ENCODE measurements at regions not wholly inside any gene's neighbourhood (a gene's known extent, or its start where the extent isn't known, plus 50 kb on each side); places are given as distances from the start of the nearest gene placed in this dataset.

DNA sequence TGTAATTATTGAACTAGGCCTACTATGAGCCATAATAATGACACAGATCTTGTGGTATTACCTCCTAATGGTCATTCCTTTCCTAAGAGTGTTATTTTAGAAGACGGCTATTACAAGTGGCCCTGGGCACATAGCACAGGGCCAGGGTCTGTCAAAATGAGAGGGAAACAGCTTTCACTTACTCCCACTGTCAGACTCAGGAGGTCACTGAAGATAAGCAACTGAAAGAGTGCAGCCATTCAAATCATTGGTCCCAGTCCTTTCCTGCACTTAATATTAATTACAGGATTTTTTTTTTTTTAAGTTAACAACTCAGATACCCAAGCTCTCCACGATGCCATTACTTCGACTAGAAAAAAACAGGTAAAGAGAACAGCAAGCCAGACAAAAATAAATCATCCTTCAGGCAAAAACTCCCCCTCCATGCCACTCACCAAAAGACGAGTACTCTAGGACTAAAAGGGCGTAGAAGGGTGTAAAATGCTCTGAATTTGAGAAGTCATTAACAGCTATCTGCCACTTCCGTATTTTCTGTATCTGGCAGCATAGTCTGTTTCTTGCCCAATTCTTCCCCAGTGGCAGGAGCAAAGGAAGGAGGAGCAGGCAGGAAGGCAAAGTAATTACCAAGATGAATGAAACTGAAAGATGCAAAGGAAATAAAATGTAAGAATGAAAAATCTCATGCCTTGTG is 87.4 kb downstream of the ZNF608 start:
- no peak for TF ChIP-seq CTCF (IDR thresholded peaks at IDR 0.05)
- ATAC-seq (ENCODE audit: low FRiP score), result no peak
- DNase-seq (ENCODE audit: low spot score), result no peak

DNA sequence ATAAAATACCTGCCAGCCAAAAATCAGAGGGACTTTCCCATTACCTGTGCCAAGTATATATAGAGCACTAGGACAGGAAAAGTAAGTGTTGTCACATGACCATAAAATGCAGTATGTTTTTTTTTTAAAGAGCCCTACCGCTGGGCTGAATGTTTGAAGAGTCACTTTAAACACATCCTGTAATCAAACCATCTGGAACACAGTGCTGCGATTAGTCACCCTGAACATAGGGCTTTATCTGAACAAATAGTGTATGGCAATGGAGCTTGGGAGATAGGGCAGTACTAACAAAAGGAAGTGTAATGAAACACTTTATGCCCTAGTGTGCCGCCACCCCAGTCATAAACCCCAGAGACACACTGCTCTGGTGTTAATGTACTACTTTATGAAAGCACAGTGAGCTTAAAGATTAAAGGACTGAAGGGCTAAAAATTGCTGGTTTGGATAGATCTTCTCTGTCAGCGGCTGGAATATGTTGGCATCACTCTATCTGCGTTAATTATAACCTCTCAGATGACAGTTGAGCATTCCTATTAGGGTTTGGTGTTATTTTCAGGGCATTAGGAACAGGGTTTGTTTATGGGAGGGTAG is 90.4 kb downstream of the ZNF608 start:
- ATAC-seq (ENCODE audit: low FRiP score), result peak; percentile 52
- no peak for DNase-seq (ENCODE audit: low spot score)
- TF ChIP-seq CTCF (IDR thresholded peaks at IDR 0.05), result no peak

GRCh38 chr5:124655251-124655917 is 91.1 kb downstream of the ZNF608 start:
- ATAC-seq (ENCODE audit: low FRiP score), result no peak
- TF ChIP-seq CTCF (IDR thresholded peaks at IDR 0.05), result no peak
- DNase-seq (ENCODE audit: low spot score), result no peak

DNA sequence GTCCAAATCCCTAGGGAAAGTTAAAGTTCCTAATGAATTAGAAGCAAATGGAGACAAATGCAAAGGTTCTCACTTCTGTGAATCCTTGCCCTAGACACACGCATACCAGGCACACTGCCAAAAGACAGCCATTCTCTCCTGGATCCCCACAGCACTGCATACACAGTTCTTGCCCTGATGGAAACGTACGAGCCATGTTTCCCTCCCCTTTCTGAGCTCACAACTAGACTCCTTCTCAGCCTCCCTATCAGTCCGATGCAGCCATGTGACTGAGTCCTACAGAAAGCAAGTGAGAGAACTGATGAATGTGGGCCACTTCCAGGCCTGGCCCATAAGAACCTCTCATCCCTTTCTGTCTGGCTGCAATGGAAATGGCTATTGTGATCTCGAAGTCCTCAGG is 92.0 kb downstream of the ZNF608 start:
- no peak for DNase-seq (ENCODE audit: low spot score)
- ATAC-seq (ENCODE audit: low FRiP score), result no peak
- TF ChIP-seq CTCF (IDR thresholded peaks at IDR 0.05), result no peak

- no peak for TF ChIP-seq CTCF (IDR thresholded peaks at IDR 0.05)
- no peak for ATAC-seq (ENCODE audit: low FRiP score)
These were observed 92.8 kb downstream of the ZNF608 start for GRCh38 chr5:124653666-124654065.

GRCh38 chr5:124652892-124653441 is 93.5 kb downstream of the ZNF608 start:
- no peak for DNase-seq (ENCODE audit: low spot score)
- TF ChIP-seq CTCF (IDR thresholded peaks at IDR 0.05), result no peak
- no peak for ATAC-seq (ENCODE audit: low FRiP score)

More at GRCh38 chr5:124653666-124654065, 92.8 kb downstream of the ZNF608 start:
- no peak for DNase-seq (ENCODE audit: low spot score)

Data from omental fat pad (tissue), 3 donors.